A549 (cell line): ENCODE measurements at regions not wholly inside any gene's neighbourhood (a gene's known extent, or its start where the extent isn't known, plus 50 kb on each side); places are given as distances from the start of the nearest gene placed in this dataset.

Experiments used
- CBX2 ChIP-seq: fragments of 200-600 bp; sonication (generic); IDR thresholded peaks from 2 replicates; pipeline ENCODE4 v1.6.1; 2016; ENCODE audit warnings: low read depth, mild to moderate bottlenecking, borderline replicate concordance
- CTCF ChIP-seq: fragments of >200 bp; sonication (Bioruptor Twin); formaldehyde crosslinking; IDR thresholded peaks from 3 replicates; pipeline ENCODE4 v1.5.1; 2016
- TP53 ChIP-seq: fragments of 250-450 bp; sonication (Bioruptor Pico); IDR thresholded peaks from 2 replicates; pipeline ENCODE4 v1.5.0; 2021; ENCODE audit warnings: mild to moderate bottlenecking, moderate library complexity
- USF2 ChIP-seq: fragments of 450-650 bp; IDR thresholded peaks from 2 replicates; pipeline ENCODE4 v1.6.1; 2014; ENCODE audit warnings: antibody characterized with exemption

GRCh38 chr17:77382356-77382911 lies 241.7 kb downstream of the SEC14L1 start:
- TF ChIP-seq CBX2 (no peak), USF2 (no peak), CTCF (no peak), TP53 (CRISPR knock-in tag) (no peak)
